Spleen (tissue), 7 donors: ENCODE measurements at regions not wholly inside any gene's neighbourhood (a gene's known extent, or its start where the extent isn't known, plus 50 kb on each side); places are given as distances from the start of the nearest gene placed in this dataset.

Source experiments
- CTCF ChIP-seq, 11 experiments: fragments of 200-600 bp in 7 of 11; fragments of 450-650 bp in 4 of 11; sonication (generic) in 4 of 11; IDR thresholded peaks in 8 of 11; conservative IDR thresholded peaks in 3 of 11; 1 replicate in 7 of 11; 2 replicates in 4 of 11; pipeline versions ENCODE4 v1.4.0 to v1.8.0; 2016 to 2021; ENCODE audit warnings: antibody characterized with exemption in 11 of 11, inconsistent platforms in 4 of 11, mild to moderate bottlenecking in 1 of 11
- POLR2AphosphoS5 ChIP-seq, 3 donors: sonication (generic); formaldehyde crosslinking; IDR thresholded peaks; one replicate each; pipeline ENCODE4 v1.5.1; 2017; ENCODE audit warnings: antibody characterized with exemption in 3 of 3
- donor health status: DM: no; HTN: no; CAD: no; lungs with moderate emphysema.
- donor health status: DM: no; HTN: no; CAD: no.
- donor health status: DM: no; HTN: no; CAD: no.

- TF ChIP-seq CTCF (IDR thresholded peaks at IDR 0.05 in 8 of 11, conservative IDR thresholded peaks at IDR 0.05 in 3 of 11) (no peak), POLR2AphosphoS5 (IDR thresholded peaks at IDR 0.05) (no peak)
These were observed 522.6 kb upstream of the MMS22L start for GRCh38 chr6:97805596-97805995.
